Non-pigmented ciliary epithelial cell (primary cell): ENCODE measurements at regions not wholly inside any gene's neighbourhood (a gene's known extent, or its start where the extent isn't known, plus 50 kb on each side); places are given as distances from the start of the nearest gene placed in this dataset.

Experiments used
- DNase-seq: peaks from one replicate; pipeline ENCODE4 v3.0.0-alpha.2; 2010; ENCODE audit warnings: low read depth

DNA sequence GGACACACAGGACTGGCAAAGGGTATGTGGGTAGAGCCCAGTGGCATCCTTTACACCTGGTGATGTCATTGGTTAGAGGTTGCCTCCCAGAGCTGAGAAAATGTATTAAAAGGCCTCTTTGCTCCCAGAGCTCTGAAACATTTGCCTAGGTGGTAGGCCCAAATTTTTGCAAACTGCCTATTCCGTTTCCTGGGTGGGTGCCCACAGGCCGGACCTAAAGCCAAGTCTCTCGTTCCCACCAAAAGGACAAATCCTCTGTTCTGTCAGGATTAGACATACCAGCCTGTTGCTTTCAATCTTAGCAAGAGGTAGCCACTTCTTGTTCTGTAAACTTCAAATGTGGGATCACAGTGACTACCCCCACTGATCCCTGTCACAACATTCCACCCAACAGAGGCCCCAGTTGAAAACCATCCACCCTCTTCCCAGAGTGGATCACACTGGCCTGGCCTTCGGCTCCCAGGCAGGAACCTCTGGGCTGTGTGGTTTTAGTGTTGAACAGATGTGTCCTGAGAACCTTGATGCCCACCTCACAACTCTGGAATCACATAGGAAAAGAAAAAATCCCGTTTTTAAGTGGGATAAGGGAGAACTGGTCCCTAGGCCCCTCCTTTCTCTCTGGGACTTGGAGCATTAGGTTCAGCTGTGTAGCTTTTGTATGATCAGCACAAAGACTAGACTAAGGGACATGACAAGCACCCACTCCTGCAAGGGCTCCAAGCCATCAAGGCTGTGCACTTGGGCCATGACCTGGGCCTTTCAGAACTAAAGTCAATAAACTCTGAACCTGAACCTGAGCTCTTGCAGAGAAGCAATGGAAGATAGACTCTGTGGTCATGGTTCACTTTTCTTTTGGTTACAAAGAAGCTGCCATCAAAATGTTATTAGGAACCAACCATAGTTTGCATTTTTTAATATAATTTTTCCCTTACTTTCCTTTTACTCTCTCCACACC lies 211.3 kb downstream of the CYP26B1 start:
- DNase-seq, result no peak

DNA sequence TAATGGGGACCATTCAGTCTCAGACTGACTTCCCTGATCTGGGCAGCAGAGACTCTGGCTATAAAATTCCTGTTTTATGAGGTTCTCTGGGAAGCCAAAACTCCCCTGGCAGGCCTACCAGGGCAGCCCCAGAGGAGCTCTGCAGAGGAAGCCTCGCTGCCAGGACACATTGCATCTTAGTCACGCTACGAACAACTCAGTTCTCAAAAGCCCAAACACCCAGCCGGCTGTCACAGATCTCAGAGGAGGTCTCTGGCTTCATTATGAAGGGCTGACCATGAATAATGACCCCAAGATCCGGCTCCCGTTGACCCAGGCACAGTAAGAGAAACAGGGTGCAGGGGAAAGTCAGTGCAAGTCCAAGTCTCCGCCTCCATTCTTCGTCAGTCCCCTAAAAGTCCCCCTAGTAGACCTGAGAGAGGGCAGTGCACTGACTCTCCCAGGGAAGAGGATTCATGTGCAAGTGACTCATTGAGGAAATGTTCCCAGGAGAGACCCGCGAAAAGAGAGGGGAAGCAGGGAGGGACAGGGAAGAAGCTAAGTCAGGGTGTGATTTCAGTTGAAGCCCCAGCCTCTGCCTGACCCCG lies 212.3 kb downstream of the CYP26B1 start:
- no peak for DNase-seq

DNA sequence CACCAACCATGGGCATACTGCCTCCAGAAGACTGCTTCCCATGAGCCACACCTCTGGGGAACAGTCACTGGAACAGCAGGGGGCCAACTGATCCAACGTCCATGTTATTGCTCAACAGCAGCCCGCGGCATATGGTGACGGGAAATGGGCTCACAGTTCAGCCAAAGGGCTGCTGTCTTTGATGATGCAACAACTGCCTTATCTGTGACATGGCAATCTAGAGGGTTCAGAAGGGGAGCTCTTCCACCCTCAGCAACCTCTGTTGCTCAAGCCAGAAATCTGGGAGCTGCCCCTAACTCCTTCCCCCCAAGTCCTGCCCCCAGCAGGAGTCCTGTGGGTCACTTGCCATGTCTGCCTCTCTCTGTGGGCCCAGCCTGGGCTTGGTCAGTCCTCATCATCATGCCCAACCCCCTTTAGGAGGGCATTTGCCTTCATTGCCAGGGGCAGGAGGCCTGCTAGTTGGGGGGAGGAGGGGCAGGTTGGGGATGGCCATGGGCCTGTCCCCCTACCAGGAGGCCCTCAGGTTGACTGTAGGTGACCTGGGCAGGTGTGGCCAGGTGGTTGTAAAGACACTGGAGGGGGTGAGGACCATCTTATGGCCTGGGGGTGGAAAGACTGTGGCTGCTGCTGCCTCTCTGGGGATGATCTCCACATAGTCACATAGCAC lies 212.9 kb downstream of the CYP26B1 start:
- DNase-seq, result no peak

DNA sequence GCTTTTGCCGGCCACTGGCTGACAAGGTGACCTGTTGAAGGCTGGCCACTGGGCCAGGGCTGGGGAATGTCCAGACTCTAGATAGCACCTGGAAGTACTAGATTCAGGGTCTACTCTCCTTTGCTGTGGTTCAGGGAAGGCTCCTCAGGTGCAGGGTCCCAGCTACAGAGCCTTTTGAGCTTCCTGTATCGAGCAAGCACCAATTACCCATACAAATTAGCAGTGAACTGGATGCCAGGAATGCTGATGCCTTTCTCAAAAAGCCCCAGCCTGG lies 213.4 kb downstream of the CYP26B1 start:
- no peak for DNase-seq

DNA sequence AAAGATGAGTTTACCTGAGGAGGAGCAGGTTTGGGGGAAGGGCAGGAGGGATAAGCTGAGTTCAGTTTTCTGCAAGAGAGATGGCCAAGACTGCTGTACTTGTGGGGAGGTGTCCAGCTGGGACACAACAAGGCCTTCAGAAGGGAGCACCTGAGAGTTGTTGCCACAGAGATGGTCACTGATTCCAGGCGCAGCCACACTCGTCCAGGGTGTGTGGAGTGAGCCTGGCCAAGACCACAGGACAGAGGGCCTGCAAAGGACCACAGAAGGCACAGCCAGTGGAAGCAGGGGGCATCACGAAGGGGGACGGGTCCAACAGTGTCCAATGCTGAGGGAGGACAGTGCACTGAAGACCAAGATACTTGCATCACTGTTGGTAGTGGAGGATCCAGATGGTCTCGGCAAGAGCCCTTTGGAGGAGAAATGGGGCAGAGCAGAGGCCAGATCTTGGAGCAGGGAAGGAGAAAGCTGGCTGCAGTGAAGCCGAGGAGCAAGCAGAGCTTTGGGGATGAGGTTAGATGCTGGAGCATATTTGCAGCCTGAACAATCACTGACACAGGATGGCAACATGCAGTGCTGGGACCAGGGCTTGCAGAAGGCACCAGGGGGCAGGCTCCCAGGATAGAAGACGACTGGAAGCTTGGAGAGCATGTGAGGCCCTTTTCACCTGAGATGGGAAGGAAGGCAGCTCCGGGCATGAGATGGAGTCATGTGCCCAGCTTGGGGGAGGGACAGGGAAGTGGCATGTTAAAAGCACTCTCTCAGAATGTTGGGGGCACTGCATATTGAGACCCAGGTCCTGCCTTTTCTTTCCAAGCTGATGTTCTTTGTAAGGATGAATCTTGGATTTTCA lies 214.0 kb downstream of the CYP26B1 start:
- no peak for DNase-seq

DNA sequence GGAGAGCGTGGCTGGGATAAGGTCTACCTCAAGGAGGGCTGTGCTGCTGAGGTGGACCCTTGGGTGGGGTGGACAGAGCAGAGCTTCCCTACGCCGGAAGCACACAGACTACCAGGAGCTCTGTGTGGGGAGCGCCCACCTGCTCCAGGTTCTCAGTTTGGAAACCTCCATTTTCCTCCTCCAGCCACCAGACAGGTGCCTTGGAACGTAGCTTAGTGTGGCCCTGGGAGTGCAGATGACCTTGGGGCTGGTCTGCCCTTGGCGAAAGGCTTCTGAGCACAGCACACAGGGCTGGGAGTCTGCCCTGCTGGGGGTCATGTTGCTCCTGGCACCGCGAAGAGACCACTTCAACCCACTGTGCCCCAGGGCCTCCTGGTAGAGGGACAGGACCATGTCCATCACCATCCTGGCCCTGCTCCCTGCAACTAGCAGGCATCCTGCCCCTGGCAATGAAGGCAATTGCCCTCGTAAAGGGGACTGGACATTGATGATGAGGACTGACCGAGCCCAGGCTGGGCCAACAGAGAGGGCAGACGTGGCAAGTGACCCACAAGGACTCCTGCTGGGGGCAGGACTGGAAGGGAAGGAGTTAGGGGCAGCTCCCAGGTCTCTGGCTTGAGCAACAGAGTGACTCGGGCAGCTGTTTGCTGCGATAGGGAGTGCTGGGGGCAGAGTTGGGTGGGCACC lies 214.7 kb downstream of the CYP26B1 start:
- no peak for DNase-seq

DNA sequence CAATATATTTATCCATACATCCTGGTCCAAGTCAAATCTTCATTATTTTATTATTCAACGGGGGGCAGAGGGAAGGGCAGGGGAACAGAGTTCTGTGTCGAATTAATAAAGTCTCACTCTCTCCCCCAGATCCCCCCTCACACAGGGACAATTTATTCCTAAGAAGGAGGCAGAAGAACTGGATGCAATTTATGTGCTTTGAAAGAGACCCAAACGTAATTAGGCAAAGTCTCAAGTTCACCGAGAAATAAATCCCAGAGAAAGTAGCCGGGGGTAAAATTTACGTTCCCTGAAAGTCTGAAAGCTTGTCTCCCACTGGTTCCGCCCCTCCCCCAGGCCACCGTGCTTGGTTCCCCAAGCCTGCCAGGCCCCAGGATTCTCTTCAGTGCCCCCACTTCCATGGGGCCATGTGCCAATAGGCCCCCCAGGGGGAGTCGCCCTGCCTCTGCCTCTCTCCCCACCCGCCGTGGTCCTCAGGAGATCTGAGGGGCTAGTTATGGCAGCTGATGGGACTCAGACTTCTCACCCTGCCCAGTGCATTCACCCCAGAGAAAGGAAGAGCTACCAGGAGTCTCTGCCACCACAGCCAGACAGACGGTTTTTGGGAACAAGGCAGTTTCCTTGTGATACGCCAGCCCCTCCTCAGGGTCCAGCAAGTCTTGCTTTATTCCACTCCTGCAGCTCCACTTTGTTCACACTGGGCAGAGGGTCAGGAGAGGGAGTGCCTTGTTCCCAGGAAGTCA lies 215.5 kb downstream of the CYP26B1 start:
- no peak for DNase-seq

DNA sequence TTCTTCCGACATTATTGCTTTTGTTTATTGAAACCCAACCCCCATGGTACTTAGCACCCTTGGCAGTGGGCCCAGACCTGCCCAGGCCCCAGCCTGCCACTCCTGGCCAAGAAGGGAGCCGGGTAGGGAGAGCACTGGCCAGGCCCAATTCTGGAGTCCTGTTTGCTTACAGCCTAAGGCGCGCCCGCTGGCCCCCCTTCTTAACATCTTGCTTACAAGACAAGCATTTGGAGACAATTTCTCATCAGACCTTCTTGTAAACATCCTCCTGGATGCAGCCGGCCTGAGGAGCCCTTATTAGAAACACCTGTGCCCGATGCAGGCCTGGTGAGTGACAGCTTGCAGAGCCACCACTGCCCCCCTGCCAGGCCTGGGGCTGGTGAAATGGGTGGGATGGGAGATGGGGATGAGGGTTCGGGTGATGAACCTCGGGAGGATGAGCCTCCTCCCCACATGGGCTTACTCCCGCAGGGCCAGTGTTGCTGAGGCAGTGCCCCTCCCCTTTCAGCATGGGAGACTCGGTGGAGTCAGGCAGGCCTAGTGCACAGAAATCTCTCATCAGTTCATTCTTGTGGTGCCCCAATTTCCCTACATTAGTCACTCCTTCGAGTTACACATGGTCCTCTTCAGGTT lies 217.5 kb downstream of the CYP26B1 start:
- no peak for DNase-seq

DNA sequence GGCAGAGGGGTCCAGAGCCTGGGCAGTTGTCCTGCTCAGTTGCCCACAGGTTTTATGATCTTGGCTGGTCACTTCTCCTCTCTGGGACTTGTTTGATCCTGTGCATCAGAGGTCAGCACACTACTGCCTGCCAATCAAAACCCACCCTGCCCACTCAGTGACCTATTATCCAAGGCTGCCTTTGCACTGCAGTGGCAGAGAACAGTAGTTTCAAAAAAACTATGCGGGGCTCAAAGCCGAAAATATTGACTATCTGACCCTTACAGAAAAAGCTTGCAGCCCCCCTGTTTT lies 218.2 kb downstream of the CYP26B1 start:
- DNase-seq, result no peak

DNA sequence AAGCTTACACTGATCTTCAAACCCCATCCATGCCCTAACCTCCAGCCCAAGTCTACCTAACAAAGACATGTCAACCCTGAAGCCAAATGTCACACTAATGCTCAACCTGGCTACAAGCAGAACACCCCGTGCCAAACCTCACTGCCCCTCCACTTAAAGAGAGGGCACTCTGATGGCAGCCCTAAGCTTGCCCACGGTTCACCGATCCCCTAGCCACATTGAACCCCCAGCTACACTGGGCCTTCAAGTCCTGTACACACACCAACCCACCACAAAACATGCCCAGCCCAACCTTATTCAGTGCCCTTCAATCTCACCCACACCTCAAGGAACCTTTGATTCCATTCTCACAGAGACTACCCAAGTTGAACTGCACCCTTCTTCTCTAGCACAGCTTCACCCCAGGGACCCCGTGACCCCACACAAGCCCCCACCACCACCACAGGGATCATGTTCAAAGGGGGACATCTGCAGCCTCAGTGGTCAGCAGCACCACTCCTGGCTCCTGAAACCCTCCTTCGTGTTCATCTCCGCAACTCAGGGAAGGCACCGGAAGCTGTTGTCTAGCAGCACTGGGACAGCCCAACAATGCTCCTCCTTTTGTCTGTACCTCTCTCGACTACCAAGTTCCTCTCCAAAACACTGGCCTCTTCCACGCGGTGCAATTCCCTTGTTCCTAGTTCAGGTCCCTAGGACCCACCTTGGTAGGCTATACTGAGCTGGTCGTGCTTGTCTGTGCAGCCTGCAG lies 218.8 kb downstream of the CYP26B1 start:
- DNase-seq, result no peak

DNA sequence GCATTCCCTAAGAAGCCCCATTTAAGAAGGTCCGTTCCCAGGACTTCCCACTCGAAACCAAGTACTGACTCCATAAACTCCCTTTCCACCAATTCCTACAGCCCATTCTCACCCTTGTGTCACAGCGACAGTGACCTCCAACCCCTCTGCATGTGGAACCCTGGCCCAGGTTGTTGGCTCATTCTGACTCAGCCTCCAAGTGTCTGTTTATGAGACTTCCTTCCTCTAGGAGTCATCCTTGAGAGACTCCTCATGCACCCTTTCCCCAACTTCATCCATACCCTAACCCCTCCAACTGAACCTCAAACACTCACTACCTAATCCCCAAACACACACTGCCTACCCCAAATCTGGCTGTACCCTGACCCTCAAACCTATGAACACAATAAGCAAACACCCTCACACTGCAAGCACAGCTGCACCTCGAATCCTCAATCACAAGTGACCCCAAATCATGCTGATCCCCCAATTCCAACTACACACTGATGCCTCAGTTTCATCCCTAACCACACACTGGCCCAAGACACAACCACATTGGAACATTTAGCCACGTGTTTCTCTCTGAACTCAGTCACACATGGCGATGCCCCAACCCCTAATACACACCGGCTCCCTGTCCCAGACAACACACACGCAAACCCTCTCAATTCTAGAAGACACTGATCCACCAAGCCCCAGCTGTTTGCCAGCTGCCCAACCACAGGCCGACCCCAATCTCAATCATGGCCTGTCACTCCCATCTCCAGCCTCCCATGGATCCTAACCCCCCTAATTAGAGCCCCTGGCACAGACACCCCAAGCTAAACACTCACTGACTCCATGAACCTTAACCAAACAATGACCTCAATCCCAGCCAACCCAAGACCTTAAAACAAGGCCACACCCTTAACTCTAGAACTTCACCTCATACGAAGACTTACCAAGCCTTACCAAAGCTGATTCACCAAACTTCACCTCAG lies 219.6 kb downstream of the CYP26B1 start:
- DNase-seq, result no peak

DNA sequence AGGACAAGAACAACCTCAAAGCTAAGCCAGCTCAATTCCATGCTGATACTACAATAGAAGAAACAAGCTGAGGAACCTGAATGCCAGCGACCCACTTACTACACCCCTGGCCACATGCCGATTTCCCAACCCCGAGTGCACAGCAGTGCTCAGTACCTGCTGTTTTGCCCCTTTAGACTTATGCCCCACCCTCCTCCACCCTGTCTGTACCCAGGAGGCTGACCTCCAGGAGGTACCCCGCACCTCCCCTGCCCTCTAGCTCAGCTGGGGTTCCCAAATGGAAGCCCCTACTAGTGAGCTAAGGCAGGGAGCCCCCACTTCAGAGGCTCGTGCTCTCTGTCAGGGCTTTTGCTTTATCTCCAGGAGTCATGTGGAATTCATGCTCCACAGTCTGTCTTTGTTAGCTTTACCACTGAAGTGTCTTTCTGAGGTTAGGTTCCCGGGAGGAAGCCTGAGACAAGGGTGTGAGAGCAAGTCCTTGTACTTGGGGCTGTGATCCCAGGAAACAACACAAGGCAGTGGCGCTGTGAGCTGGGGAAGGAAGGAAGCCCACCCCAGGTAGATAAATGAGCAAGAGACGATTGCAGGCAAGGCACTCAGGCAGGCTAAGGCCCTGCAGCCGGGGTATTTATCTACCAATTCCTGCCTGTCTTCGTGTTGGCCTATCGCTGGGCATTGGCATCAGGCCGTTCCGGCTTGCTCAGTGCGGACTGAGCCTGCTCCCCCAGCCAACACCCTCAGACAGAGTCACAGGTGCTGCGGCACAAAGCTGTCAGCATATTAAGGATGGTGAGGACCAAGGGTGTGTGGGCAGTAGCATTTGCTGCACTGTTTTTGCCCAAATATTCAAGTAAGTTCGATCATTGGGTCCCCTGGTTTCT lies 220.5 kb downstream of the CYP26B1 start:
- DNase-seq, result no peak

DNA sequence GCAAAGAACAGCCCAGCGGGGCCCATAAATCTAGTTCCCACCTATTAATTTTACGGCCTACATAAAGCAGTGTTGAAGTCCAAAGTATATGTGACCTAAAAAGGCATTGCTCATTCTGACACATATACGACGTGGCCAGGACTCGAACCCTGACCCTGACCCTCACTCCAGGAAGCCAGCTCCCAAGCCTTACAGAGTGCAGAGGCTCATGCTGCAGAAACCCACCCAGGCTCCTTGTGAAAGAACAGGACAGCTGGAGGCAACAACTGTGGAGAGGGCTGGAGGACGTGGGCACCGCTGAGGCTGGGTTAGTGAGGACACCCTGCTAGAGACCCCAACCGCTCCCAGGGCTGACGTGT lies 221.6 kb downstream of the CYP26B1 start:
- DNase-seq, result no peak

DNA sequence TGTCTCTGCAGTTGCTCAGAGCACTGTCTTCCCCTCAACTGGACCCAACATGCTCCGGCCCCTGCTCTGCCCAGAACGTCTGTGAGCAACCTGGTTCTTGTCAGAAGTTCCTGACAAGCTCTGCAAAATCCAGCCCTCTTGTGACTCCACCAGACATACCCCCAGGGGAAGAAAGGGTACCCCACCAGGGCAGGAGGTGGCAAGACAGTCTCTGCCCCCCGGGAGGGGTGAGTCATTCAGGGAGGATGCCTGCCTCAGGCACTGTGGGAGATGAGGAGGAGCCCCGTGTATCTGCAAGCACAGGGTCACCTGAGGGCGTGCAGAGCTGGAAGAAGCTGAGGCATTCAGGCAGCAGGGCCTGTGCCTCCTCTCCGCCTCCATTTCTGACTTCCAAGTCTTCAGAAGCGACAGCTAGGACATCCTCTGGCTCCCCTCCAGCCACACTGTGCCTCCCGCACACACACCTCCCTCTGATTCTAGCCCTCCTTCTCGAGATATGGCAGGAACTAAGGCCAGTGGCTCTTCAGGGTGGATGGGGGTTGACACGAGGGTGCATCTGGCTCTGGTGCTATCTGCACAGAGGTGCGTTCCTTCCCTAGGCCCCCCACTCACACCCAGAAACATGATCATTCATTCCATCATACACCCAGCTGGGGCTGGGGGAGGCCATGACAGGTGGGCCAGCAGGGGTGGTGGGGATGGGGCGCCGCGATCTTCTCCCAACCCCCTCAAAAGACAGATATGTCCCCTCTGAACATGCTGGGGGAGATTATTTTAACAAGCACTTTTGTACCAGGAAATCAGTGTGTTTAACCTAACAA lies 222.2 kb downstream of the CYP26B1 start:
- DNase-seq, result no peak

DNA sequence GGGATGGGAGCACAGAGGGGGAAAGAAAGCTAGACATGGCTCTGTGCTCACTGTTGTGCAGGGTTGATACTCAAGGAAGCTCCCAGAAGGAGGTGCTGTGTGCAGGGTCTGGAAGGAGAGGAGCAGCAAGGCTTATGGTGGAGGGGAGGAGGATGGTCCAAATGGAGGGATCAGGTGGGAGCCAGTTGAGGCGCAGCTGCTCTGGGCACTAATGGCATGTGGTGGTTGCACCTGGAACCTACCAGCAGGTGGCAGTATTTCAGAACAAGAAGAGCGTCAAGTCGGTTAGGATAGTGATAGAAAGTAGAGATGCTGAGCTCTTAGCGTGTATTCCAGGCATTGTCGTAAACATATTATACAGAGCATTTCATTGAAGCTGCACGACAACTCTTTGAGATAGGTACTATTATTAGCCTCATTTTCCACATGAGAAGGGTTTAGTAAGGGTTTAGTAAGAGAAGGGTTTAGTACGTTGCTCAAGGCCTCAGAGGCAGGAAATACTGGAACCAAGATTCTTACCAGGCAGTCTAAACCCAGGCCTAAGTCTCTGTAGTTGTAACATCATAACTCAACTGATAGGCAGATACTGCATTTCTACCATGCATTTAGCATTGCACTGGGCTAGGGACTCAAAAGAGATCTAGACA lies 223.7 kb downstream of the CYP26B1 start:
- peak; percentile 19 for DNase-seq

DNA sequence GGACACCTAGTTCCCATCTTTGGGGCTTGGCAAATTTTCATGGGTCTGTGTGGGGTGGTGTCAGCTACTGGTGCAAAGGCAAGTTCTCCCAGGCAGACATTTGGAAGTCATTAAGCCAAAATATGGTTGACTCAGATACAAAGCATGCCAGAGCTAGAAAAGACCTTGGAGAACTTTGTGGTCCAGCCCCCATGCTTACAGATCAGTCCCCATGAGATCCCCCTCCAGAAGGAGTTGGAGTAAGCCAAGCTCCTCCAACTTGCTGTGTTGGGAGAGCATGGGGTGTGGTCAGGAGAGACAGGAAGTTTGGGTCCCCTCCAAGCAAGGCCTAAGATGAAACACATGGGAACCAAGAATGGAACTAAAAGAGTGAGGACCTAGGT lies 224.5 kb downstream of the CYP26B1 start:
- no peak for DNase-seq
